GM12878 (cell line): ENCODE measurements at regions not wholly inside any gene's neighbourhood (a gene's known extent, or its start where the extent isn't known, plus 50 kb on each side); places are given as distances from the start of the nearest gene placed in this dataset.

Experiments used
- ATAC-seq: fragments of 200-7000 bp; cut with Tn5 transposase; 3 replicates; pipeline ENCODE4 v1.9.1; 2020; ENCODE audit warnings: mild to moderate bottlenecking, moderate library complexity
- BruUV-seq: library from RNA; stranded (reverse); fragments of 400-500 nt; replicated peaks from 2 replicates; lab custom pipeline; 2021; lab: Mats Ljungman, UMichigan
- CTCF ChIA-PET: fragments of 300-600 bp; sonication (Branson Sonifier 250); formaldehyde crosslinking; extraction: SDS; loops from one replicate; lab custom pipeline; 2021; ENCODE audit warnings: inconsistent platforms; lab: Yijun Ruan, JAX
- POLR2A ChIA-PET: fragments of 350-600 bp; formaldehyde crosslinking; extraction: SDS; loops from one replicate; lab custom pipeline; 2021; ENCODE audit warnings: inconsistent platforms; lab: Charles Lee
- RAD21 ChIA-PET: fragments of 300-600 bp; sonication (Branson Sonifier 250); formaldehyde crosslinking; loops from one replicate; lab custom pipeline; 2023; ENCODE audit warnings: antibody characterized with exemption; ENCODE audit not compliant: unreplicated experiment; lab: Charles Lee
- SMC1A ChIA-PET: fragments of 300-600 bp; sonication (Branson Sonifier 250); formaldehyde crosslinking; loops from one replicate; lab custom pipeline; 2023; ENCODE audit not compliant: unreplicated experiment, uncharacterized antibody; lab: Charles Lee
- DNase-seq: peaks from one replicate; pipeline ENCODE4 v3.0.0-alpha.2; 2011; ENCODE audit warnings: low read depth, low spot score
- FAIRE-seq: peaks from 3 replicates; lab custom pipeline; 2011; peaks lifted over from hg19 to GRCh38; lab: Jason Lieb, UNC
- H2AFZ ChIP-seq: 2 replicates; pipeline ENCODE4 v1.6.0; 2011; ENCODE audit warnings: low read depth, low read length, control low read depth; ENCODE audit not compliant: control insufficient read depth
- H3K27ac ChIP-seq: 2 replicates; pipeline ENCODE4 v1.5.1; 2011; ENCODE audit warnings: control low read depth; ENCODE audit not compliant: control insufficient read depth, insufficient read depth
- H3K27me3 ChIP-seq, 2 experiments: replicated peaks in 1 of 2; 2 replicates each; pipeline versions ENCODE4 v1.6.0 to v1.6.1; 2011; ENCODE audit warnings: low read length in 1 of 2; ENCODE audit not compliant: control insufficient read depth in 2 of 2, insufficient read depth in 2 of 2
- H3K36me3 ChIP-seq, 2 experiments: 2 replicates each; pipeline ENCODE4 v1.5.1; 2011; ENCODE audit warnings: low read length in 1 of 2; ENCODE audit not compliant: control insufficient read depth in 2 of 2, insufficient read depth in 2 of 2
- H3K4me1 ChIP-seq: 2 replicates; pipeline ENCODE4 v1.6.1; 2011; ENCODE audit warnings: mild to moderate bottlenecking, low read length, moderate library complexity, mixed read lengths; ENCODE audit not compliant: control insufficient read depth, insufficient read depth
- H3K4me2 ChIP-seq: 2 replicates; pipeline ENCODE4 v1.6.0; 2011; ENCODE audit warnings: control low read depth; ENCODE audit not compliant: control insufficient read depth, insufficient read depth
- H3K4me3 ChIP-seq: fragments of 200-600 bp; sonication (generic); 2 replicates; pipeline ENCODE4 v1.5.1; 2016
- H3K79me2 ChIP-seq: 2 replicates; pipeline ENCODE4 v1.6.0; 2011; ENCODE audit warnings: low read length; ENCODE audit not compliant: control insufficient read depth, insufficient read depth
- H3K9ac ChIP-seq: 2 replicates; pipeline ENCODE4 v1.8.0; 2011; ENCODE audit warnings: low read length, control low read depth, mixed read lengths; ENCODE audit not compliant: control insufficient read depth, insufficient read depth
- H3K9me3 ChIP-seq: replicated peaks from 3 replicates; pipeline ENCODE4 v1.5.1; 2011; ENCODE audit warnings: mild to moderate bottlenecking, low read length; ENCODE audit not compliant: control insufficient read depth, insufficient read depth
- H4K20me1 ChIP-seq: 2 replicates; pipeline ENCODE4 v1.6.0; 2011; ENCODE audit not compliant: control insufficient read depth, insufficient read depth
- ATF7 ChIP-seq: fragments of 450-650 bp; IDR thresholded peaks from 2 replicates; pipeline ENCODE4 v1.6.1; 2016; ENCODE audit warnings: low read depth, mild to moderate bottlenecking
- CHD1 ChIP-seq: IDR thresholded peaks from 2 replicates; pipeline ENCODE4 v1.6.1; 2012; ENCODE audit warnings: low read depth, low read length, improper control_type of control experiment
- CREM ChIP-seq: IDR thresholded peaks from 2 replicates; pipeline ENCODE4 v1.6.1; 2014; ENCODE audit warnings: antibody characterized with exemption, low read depth
- DPF2 ChIP-seq: fragments of 450-650 bp; IDR thresholded peaks from 2 replicates; pipeline ENCODE4 v1.6.1; 2017; ENCODE audit warnings: mild to moderate bottlenecking
- MLLT1 ChIP-seq: fragments of 450-650 bp; IDR thresholded peaks from 2 replicates; pipeline ENCODE4 v1.6.1; 2016; ENCODE audit warnings: mild to moderate bottlenecking
- RELA ChIP-seq: fragments of 450-650 bp; IDR thresholded peaks from 2 replicates; pipeline ENCODE4 v1.8.0; 2014; ENCODE audit warnings: borderline replicate concordance; ENCODE audit not compliant: partially characterized antibody
- SMAD5 ChIP-seq: IDR thresholded peaks from 2 replicates; pipeline ENCODE4 v1.6.1; 2016; ENCODE audit warnings: antibody characterized with exemption, low read depth
- SMC3 ChIP-seq: IDR thresholded peaks from 2 replicates; pipeline ENCODE4 v1.6.1; 2011; ENCODE audit warnings: low read length, improper control_type of control experiment, borderline replicate concordance
- YBX1 ChIP-seq: fragments of 450-650 bp; IDR thresholded peaks from 2 replicates; pipeline ENCODE4 v1.6.1; 2016; ENCODE audit warnings: antibody characterized with exemption
- ZNF24 ChIP-seq: fragments of 450-650 bp; IDR thresholded peaks from 2 replicates; pipeline ENCODE4 v1.6.1; 2017; ENCODE audit warnings: antibody characterized with exemption, mild to moderate bottlenecking
- ZNF274 ChIP-seq: IDR thresholded peaks from one replicate; pipeline ENCODE4 v1.8.0; 2011; ENCODE audit not compliant: insufficient read length, insufficient read depth
- ZNF592 ChIP-seq: fragments of 450-650 bp; IDR thresholded peaks from 2 replicates; pipeline ENCODE4 v1.6.1; 2017; ENCODE audit warnings: mild to moderate bottlenecking, moderate library complexity
- WGBS: methylation state at CpG from one replicate; pipeline ENCODE4 v1.1.6; 2016; ENCODE audit warnings: low lambda C conversion rate; ENCODE audit not compliant: insufficient replicate concordance, insufficient coverage; ENCODE audit errors: missing lambda C conversion rate; 5-methylcytosine and 5-hydroxymethylcytosine counted together
- in situ Hi-C: fragments of 300-500 bp; cut with MboI; formaldehyde crosslinking; loops from 9 replicates; pipeline ENCODE4 v1.14.3; 2018; ENCODE audit warnings: mixed read lengths
- intact Hi-C: fragments of 100-400 bp; cut with micrococcal nuclease; formaldehyde crosslinking; loops from one replicate; pipeline ENCODE4 v1.14.2; 2022; ENCODE audit not compliant: unreplicated experiment
- TF ChIP-seq, protein P1 (sequence below): fragments of 450-650 bp; IDR thresholded peaks from 2 replicates; pipeline ENCODE4 v1.6.1; 2016; ENCODE audit warnings: mild to moderate bottlenecking

- intact Hi-C loops (no loop called here), in situ Hi-C loops (no loop called here)
- H2AFZ ChIP-seq: no peak overlapping the region
- TF ChIP-seq YBX1 (no peak), ZNF24 (no peak), DPF2 (no peak), RELA (no peak), CHD1 (no peak), ZNF592 (no peak), ZNF274 (no peak), SMC3 (no peak), CREM (no peak), SMAD5 (no peak), ATF7 (no peak), MLLT1 (no peak)
- TF ChIP-seq, protein P1, sequence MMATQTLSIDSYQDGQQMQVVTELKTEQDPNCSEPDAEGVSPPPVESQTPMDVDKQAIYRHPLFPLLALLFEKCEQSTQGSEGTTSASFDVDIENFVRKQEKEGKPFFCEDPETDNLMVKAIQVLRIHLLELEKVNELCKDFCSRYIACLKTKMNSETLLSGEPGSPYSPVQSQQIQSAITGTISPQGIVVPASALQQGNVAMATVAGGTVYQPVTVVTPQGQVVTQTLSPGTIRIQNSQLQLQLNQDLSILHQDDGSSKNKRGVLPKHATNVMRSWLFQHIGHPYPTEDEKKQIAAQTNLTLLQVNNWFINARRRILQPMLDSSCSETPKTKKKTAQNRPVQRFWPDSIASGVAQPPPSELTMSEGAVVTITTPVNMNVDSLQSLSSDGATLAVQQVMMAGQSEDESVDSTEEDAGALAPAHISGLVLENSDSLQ: no peak
- H3K9me3 ChIP-seq: no peaks in the 10 kb centered on the region
- RAD21 ChIA-PET: no interaction called here
- H3K4me2 ChIP-seq: no peak overlapping the region
- no peak overlapping the region for H3K9ac ChIP-seq
- no peaks in the 10 kb centered on the region for H3K4me1 ChIP-seq
- CTCF ChIA-PET: no interaction called here
- no TSS peak for BruUV-seq
- FAIRE-seq (no peak), DNase-seq (no peak), ATAC-seq (no peak)
- no peaks in the 10 kb centered on the region for H3K36me3 ChIP-seq
- H3K4me3 ChIP-seq: no peak overlapping the region
- 0% methylated on average over 1 of the region's 1 CpG for WGBS
- SMC1A ChIA-PET: no interaction called here
- POLR2A ChIA-PET: no interaction called here
- no peak overlapping the region for H3K27ac ChIP-seq
- no peaks in the 10 kb centered on the region for H3K79me2 ChIP-seq
- H4K20me1 ChIP-seq: no peaks in the 10 kb centered on the region
- no peaks in the 10 kb centered on the region for H3K27me3 ChIP-seq
Measured at GRCh38 chr22:27064386-27064785, 407.0 kb downstream of the MIAT start.
